ENCODE measurements at regions not wholly inside any gene's neighbourhood (a gene's known extent, or its start where the extent isn't known, plus 50 kb on each side); places are given as distances from the start of the nearest gene placed in this dataset.
"Not testable (repeated sequence)": the region's sequence is repeated elsewhere in the genome, so short reads cannot be mapped to it uniquely, and the experiment has no call there.

DNA sequence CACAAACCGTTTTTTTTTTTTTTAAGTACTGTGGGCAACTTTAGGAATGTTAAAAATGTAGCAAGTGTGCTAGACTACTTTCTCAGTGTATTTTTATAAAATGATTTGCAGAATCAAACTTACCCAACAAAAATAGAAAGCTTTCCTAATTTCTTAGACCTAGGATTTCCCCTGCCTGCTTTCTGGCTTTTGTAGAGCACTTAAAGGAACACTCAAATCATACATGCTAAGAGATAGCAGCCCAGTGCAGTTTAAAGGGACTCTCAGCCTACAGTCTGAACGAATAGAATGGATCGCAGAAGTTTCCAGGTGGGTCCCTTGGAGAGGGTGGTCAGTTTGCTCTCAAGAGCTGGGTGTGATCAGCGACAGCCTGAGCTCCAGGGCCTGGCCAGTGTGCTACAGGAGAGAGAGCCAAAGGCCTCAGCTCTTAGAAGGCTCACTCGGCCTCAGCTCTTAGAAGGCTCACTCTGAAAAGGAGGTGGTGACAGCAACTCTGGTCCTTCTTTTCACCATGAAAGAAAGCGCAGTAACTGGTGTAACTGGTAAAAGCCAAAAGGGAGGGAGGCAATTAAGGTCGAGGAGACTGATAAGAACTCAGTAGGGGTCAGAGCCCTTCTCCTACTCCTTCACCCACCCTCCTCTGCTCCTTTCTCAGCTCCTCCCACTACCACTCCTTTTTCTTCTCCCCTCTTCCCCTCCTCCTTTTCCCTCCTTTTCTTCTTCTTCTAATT, 142.4 kb downstream of the ZFP64 start:
- no peak for DNase-seq

DNA sequence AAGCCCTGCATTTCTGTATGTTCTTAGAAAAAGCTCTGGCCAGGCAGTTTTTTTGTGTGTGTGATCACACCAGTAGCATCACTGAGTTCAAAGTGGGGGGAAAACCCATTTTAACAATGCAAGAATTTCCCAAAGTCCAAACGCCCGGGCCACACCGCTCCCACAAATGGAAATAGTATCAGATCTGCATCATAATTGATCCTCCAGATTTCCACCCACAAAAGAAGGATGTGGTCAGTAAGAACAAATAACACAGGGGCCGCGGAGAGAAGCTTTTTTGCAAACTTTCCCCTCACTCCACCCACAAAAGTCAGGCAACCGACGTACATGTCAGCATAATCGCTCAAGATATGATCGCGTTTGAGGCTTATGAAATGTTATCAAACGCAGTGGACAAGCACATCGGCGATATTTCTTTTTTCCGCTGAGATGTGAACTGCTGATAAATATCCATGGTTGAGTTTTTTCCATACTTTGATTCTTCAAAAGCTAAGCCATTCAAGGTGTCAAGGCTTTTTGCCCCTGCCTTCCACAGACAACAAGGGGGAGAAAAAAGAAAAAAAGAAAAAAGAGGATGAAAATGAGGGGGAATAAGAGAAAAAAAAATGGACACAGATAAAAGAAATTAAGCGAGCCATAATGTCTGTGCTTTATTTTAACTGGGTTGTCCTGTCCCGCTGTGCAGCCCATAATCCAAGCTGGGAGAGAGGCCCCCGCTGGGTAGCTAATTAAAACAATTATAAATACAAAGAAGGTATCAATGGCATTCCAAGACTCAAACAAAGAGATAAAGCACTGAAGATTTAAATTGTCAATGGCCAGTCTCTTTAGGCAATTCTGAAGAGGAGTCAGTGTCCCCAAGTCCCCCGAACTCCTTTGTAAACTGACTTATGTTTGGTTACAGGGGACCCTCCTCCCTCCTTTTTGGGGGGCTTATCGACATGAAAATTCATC, 143.5 kb downstream of the ZFP64 start:
- DNase-seq, result no peak

DNA sequence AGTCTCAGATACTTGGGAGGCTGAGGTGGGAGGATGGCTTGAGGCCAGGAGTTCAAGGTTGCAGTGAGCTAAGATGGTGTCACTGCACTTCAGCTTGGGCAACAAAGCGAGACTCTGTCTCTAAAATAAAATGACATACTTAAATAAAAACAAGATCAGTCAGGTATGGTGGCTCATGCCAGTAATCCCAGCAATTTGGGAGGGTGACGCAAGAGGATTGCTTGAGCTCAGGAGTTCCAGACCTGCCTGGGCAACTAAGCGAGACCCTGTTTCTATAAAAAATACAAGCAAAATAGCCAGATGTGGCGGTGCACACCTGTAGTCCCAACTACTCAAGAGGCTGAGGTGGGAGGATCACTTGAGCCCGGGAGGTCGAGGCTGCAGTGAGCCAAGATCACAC, 149.6 kb downstream of the ZFP64 start:
- no peak for DNase-seq

DNA sequence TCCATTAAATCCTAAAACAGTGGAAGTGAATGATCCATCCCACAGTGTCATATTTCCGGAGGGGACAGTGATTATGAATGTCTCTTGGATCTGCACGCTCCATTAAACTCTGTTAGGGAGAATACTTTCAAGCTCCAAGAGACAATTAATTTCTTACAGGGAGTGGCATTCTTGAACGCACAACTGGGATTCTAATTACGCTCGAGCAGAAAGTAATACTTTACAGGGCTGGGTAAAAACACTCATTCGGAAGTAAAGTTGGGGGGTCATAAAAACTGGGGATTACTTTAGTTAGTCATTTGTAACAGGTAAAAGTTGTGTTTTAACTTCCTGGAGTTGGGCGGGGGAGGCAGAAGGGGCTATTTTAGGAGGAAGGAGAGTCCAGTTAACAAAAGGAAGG, 151.8 kb downstream of the ZFP64 start:
- DNase-seq, result peak in 2 of 3 experiments; percentile 5 to 23

DNA sequence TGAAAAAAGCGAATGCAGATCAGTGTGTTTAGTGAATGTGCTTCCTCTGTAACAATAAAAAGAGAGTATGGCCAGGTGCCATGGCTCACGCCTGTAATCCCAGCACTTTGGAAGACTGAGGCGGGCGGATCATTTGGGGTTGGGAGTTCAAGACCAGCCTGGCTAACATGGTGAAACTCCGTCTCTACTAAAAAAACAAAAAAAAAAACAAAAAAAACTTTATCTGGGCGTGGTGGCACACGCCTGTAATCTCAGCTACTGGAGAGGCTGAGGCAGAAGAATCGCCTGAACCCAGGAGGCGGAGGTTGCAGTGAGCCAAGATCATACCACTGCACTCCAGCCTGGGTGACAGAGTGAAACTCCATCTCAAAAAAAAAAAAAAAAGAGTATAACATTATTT, 152.9 kb downstream of the ZFP64 start:
- not testable (repeated sequence) for DNase-seq

DNA sequence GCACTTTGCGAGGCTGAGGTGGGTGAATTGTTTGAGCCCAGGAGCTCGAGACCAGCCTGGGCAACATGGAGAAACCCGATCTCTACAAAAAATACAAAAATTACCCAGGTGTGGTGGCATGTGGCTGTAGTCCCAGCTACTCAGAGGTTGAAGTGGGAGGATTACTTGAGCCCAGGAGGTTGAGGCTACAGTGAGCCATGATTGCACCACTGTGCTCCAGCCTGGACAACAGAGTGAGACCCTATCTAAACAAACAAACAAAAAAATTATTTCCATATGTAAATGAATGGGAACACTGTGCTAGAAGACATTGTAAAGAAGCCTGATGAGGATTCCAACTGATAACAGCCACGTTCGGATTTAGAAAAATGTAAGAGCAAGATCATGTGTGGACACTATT, 154.2 kb downstream of the ZFP64 start:
- no peak for DNase-seq

DNA sequence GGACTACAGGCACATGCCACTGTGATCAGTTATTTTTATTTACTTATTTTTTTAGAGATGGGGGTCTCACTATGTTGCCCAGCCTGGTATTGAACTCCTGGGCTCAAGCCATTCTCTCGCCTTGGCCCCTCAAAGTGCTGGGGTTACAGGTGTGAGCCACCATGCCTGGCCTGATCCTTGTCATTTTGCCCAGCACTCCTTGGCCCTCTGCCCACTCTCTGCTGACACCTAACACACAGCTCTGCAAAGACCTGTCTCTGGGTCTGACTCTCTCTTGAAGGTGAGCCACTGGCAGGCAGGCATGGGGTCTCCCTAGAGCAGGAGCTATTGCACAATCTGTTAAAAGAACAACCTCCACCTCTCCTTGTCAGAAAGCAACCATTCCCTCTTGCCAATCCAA, 155.6 kb downstream of the ZFP64 start:
- no peak for DNase-seq

DNA sequence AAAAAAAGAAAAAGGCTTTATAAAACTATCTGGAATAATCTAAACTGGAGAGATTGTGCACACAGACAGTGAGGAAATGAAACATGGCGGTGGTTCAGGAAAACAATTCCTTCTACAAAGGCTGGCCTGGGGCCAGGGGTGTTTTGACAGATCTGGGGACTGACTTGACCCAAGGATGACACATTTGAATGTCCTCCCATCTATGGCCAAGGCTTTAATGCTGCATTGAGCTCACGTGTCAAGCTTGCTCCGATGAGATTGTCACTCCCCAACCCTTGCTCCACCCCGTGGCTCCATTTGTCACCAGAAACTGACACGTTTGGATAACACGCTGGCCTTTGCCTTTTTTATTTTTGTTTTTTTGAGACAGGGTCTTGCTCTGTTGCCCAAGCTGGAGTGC, 156.1 kb downstream of the ZFP64 start:
- DNase-seq, result no peak

DNA sequence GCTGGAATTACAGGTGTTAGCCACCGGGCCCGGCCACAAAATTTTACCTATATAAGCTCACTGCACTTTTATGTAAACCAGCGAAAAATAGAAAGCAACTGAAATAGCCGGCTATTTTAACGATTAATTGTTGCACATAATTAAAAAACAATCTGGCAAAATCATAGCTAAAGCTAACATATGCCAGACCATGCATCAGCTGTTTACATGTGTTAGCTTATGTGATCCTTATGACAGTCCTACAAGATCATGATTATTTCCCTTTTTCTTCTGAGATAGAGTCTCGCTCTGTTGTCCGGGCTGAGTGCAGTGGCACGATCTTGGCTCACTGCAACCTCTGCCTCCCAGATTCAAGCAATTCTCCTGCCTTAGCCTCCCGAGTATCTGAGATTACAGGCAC, 157.0 kb downstream of the ZFP64 start:
- DNase-seq, result no peak

DNA sequence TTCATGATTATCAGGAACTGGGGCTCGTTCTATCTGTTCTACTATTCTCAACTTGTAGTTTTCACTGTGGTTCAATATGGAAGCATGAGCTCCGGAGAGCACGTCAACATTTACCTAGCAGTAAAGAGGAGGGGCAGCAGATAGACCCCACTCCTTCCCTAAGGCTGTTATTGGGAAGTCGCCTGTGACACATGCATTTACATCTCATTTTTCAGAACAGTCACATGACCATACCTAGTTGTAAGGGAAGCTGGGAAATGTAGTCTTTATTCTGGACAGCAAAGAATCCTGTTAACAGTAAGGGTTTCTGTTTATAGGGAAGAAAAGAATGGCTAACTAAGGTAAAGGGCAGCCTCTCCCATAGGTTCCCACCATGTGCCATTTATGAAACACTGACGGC, 158.3 kb downstream of the ZFP64 start:
- no peak for DNase-seq

DNA sequence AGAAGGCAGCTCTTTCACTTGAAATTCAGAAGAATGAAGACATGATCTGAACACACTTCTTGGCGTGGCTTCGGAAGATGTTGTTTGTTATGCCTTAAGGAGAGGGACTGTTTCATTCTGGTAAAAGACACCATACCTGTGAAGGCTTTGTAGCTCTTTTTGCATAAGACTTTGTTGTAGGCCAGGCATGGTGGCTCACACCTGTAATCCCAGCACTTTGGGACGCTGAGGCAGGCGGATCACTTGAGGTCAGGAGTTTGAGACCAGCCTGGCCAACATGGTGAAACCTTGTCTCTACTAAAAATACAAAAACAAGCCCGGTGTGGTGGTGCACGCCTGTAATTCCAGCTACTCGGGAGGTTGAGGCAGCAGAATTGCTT, 159.3 kb downstream of the ZFP64 start:
- not testable (repeated sequence) for DNase-seq

DNA sequence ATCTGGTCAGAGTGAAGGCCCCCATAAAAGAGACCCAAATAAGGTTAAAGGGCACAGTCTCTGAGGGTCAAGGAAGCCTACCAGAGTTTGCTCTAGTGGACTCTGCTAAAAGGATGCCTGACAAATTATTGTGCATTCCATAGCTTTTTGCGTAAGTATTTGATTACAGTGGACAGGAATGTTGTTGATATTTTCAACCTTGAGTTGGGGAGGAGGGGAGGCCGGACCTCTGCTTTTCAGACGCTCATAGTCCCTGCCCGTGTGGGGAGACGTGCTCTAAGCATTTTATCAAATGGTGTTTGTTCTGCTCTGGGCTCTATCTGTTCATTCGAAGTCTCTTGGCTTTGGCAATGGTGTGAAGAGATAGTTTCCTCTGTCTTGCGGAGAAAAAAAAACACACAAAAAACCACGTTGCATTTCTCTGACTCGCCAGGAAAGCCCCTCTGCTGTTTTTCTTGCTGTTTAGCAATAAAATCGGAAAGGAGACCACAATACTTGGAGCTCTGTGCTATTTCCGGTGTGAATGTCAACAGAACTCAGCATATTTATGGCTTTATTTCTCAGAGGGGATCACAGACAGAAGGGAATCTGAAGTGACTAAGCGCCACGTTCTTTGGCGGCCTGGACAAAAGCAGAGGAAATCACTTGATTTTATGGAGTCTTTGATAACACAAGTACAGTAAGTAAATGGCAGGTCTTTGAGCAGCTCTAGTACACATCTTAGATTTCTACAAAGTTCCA, 159.8 kb downstream of the ZFP64 start:
- DNase-seq, result no peak

DNA sequence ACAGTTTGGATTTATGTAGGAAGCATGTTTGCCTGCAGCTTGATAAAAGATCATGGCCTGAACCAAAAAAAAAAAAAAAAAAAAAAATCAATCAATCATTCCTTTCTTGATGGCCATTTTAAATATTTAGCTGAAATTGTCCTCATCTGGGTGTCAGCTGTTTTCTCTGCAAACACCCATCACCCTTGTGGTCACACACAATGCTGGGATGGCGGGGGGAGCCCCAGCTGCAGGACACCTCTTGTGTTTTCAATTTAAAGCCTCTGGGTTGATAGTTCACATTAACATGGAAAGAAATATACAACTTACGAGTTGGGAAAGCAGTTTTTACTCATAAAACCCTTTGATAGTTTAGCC, 160.4 kb downstream of the ZFP64 start:
- DNase-seq, result no peak

DNA sequence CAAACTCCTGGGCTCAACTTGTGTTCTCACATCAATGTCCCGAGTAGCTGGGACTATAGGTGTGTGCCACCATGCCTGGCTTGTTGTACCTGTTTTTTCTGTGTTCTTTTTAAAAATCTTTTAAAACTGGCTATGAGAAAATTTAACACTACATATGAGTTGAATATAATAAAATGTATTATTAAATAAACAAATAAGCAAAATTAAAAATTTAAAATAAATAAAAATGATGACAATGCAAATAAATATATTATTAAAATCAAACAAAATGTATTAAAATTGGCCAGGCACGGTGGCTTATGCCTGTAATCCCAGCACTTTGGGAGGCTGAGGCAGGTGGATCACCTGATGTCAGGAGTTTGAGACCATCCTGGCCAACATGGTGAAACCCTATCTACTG, 162.4 kb downstream of the ZFP64 start:
- not testable (repeated sequence) for DNase-seq

DNA sequence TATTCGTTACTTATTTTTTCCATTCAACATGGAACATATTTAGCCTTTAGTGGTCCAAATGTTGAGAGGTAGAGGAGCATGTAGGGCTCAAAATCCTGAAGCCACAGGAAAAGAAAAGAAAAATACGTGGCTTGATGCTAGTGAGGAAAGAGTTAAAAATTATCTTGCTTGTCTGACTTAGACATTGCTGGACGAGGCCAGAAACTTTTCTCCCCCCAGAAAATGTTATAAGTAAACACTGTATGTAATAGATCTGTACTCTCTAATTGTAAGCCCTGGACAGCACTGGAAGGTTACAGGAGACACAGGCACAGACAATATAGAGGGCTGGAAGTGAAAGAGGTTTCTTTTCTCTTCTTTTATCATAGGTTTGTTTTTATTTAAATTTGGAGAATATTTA, 165.6 kb downstream of the ZFP64 start:
- DNase-seq, result no peak

DNA sequence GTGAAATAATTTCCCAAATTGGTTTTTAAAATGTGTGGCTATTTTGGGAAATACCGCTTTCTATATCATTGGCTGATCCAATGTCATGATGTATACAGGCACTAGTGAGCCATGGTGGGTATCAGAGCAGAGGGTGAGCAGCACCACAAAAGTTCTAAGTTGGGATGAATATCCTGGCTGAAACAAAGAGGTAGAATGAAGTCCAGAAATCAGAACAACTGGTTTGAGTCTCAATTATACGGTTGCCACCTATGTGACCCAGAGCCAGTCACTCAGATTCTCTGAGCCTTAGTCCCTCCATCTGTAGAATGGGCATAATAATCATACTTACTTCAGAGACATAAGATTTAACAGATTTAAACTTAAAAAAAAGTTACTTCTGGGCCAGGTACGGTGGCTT, 172.3 kb downstream of the ZFP64 start:
- no peak for DNase-seq

DNA sequence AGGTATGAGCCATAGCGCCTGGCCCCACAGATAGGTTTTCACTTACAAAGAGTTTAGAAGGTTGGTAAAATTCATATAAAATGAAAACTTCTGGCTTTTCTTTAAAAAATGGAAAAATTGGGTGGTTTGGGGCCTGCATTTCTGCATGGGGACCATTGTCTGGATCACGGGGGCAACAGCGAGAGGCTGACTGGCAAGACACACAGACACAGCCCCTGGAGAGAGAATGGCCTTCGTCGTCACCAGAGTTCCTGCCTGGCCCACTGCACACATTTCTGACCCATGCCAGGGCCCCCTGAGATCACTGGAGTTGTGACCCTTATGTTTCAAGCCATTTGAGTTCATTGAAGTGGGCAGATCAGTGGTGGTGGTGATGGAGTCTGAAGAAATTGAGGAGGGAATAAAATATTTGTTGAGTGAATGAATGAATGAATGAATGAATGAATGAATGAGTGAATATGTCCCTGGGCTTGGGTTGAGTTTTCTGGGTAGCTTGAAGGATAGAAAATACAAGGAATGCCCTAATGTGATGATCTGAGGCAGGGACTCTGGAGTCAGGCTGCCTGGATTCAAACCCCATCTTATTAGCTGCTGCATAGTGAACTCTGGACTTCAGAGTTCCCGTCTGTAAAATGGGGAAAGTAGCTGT, 173.8 kb downstream of the ZFP64 start:
- no peak for DNase-seq

DNA sequence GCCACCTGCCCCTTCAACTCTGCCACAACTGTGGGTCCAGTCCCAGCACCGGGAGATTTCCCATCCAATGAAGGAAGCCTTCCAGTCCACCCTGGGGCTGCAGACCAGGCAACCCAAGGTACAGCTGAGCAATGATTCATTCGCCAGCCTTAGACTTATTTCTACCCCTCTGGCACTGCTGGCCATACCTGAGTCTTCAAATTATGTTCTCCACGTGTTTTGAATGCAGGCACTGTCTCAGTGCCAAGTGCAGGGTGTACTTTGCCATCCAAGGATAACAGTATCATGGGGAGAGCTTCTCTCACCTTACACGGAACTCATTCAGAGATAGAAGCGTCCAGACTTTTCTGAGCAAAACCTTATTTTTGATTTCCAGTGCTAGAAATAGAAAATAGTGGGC, 175.6 kb downstream of the ZFP64 start:
- no peak for DNase-seq

DNA sequence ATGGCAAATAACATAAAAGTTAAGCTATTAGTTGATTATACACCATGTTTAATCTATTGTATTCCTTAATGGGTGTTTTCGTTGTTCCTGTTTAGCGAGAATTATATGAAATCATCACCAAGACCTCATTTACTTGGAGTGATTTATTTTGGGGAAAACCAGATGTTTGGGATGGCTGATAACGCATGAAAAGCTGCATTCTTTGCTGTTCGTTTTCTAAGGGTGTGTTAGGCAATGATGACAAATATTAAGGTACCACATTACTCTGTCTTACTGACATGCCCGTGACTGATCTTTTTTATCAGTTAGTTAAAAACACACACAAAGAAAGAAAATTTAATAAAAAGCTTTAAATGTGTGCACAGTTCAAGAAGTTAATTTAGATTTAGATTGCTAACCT, 176.4 kb downstream of the ZFP64 start:
- no peak for DNase-seq

DNA sequence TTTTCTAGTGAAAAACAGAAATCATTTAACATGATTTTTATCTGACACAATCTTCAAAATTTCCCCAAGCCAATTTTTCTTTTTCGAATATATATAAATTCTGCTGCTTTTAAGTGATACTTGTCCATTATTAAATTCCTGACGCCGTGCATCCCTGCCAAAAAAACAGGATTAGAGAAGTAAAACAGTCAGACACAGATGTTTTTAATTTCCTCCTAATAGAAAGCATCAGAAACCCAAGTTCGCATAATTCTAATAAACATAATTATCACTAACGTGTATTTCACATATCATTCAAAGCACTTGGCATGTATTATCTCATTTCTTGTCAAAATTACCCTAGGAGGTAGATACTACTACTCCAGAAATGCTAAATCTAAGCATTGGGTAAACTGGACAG, 179.5 kb downstream of the ZFP64 start:
- no peak for DNase-seq

DNA sequence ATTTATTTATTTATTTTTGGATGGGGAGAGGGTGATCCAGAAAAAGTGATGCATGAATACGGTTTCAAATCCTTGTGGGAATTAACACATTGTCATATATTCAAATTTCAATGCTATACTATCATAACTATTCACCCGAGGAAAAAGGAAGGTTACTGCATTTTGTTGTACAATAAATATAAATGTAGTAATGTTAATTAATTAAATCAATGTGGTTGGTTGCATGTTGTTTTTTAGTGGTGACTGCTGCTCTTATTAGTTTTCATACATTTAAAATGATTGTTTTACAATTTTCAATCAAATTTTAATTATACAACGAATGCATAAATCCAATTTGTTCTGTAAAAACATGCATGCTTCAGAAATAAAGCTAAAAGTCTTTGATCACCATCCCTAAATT, 180.5 kb downstream of the ZFP64 start:
- DNase-seq, result no peak

DNA sequence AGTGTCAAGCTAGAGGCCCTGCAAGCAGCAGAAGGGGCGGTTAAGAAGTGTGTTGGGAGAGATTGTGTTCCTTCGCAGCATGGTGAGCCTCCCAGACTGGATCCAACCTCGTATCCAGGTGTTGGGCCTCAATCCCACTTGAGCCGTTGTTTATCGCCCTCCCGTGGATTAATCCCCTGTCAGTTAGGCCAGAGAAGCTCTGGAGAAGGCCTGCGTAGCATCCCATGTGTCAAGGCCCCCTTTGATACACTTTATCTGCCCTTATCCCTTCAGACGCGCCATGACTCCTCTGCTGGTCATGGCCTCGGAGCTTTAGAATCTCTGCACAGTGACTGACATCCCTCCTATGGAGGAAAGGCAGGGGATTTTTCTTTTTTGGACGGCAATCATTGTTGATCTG, 181.0 kb downstream of the ZFP64 start:
- DNase-seq, result no peak

DNA sequence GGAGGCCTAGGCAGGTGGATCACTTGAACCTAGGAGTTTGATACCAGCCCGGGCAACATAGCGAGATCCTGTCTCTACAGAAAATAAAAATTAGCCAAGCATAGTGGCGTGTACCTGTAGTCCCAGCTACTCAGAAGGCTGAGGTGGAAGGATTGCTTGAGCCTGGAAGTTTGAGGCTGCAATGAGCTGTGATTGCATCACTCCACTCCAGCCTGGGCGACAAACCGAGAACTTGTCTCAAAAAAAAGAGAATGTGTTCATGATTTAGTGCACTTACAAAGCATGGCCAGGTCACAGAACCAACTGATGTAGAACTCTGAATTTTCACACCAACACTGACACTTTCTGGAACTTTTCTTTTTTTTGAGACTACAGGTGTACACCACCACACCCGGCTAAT, 182.7 kb downstream of the ZFP64 start:
- no peak for DNase-seq

Data from NCI-H1417 (cell line).